BLaER1 (cell line): ENCODE measurements at regions not wholly inside any gene's neighbourhood (a gene's known extent, or its start where the extent isn't known, plus 50 kb on each side); places are given as distances from the start of the nearest gene placed in this dataset.

ENCODE experiments used
- H3K27ac ChIP-seq: shearing (Covaris generic); formaldehyde crosslinking; 2 replicates; pipeline ENCODE4 v1.8.1; 2022
- H3K27me3 ChIP-seq: shearing (Covaris generic); formaldehyde crosslinking; 2 replicates; pipeline ENCODE4 v1.8.1; 2022
- H3K36me3 ChIP-seq: shearing (Covaris generic); formaldehyde crosslinking; 2 replicates; pipeline ENCODE4 v1.8.1; 2022
- H3K4me1 ChIP-seq: shearing (Covaris generic); formaldehyde crosslinking; 2 replicates; pipeline ENCODE4 v1.8.1; 2022
- H3K4me2 ChIP-seq: shearing (Covaris generic); formaldehyde crosslinking; 2 replicates; pipeline ENCODE4 v1.8.1; 2022
- H3K4me3 ChIP-seq: shearing (Covaris generic); formaldehyde crosslinking; 2 replicates; pipeline ENCODE4 v1.8.1; 2022
- H3K9ac ChIP-seq: shearing (Covaris generic); formaldehyde crosslinking; 2 replicates; pipeline ENCODE4 v1.8.1; 2022
- H3K9me3 ChIP-seq: shearing (Covaris generic); formaldehyde crosslinking; 2 replicates; pipeline ENCODE4 v1.8.1; 2022
- H4K20me1 ChIP-seq: shearing (Covaris generic); formaldehyde crosslinking; 2 replicates; pipeline ENCODE4 v1.8.1; 2022
- Cebpa-rat ChIP-seq: shearing (Covaris generic); IDR thresholded peaks from 2 replicates; pipeline ENCODE4 v1.8.1; 2022

DNA sequence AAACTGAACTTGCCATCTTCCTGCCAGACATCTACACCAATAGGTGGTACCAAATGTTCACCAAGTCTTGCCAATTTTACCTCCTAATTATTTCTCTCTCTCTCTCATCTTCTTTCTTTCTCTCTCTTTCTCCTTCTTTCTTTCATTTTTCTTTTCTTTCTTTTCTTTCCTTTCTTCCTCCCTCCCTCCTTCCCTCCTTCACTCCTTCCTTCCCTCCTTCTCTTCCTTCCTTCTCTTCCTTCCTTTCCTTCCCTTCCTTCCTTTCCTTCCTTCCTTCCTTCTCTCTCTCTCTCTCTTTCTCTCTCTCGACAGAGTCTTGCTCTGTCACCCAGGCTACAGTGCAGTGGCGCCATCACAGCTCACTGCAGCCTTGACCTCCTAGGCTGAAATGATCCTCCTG lies 55.4 kb upstream of the PSMA6 start:
- TF ChIP-seq Cebpa-rat = no peak
- H3K27me3 ChIP-seq = no peaks in the 10 kb centered on the region
- H3K27ac ChIP-seq = no peak overlapping the region
- H3K36me3 ChIP-seq = peaks cover 17% of the 10 kb centered on the region
- no peaks in the 10 kb centered on the region for H3K9me3 ChIP-seq
- peaks cover 2% of the 10 kb centered on the region; the same call in 1 of the 2 replicates for H3K4me1 ChIP-seq
- H3K4me2 ChIP-seq = no peak overlapping the region
- no peak overlapping the region for H3K9ac ChIP-seq
- H3K4me3 ChIP-seq = no peak overlapping the region
- no peaks in the 10 kb centered on the region for H4K20me1 ChIP-seq

DNA sequence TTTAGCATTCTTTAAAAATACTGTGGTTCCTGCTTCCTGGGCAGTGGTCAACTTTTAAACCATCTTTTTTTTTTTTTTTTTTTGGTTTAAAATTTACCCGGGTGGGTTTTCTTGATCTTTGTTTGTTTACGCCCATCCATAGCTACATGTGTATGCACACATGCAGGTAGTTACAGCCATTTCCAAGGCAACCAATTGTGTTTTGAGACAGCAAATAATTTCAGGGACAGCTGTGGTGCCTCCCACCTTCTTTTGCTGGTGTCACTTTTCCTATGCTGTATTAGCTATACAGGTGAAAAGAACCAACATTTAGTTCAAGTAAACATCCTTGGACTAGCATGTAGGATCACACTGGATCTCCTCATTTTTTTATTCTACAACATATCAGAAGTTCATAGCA lies 52.0 kb upstream of the PSMA6 start:
- Histone ChIP-seq H3K27ac (no peak overlapping the region), H3K9me3 (no peaks in the 10 kb centered on the region), H3K4me3 (no peak overlapping the region), H3K36me3 (peaks cover 20% of the 10 kb centered on the region), H3K9ac (no peak overlapping the region), H3K27me3 (no peaks in the 10 kb centered on the region), H3K4me2 (no peak overlapping the region), H4K20me1 (no peaks in the 10 kb centered on the region), H3K4me1 (peaks cover 8% of the 10 kb centered on the region; the same call in 1 of the 2 replicates)
- no peak for TF ChIP-seq Cebpa-rat
